HL-60 (cell line): ENCODE measurements at regions not wholly inside any gene's neighbourhood (a gene's known extent, or its start where the extent isn't known, plus 50 kb on each side); places are given as distances from the start of the nearest gene placed in this dataset.

Experiments used
- CTCF ChIP-seq: IDR thresholded peaks from one replicate; pipeline ENCODE4 v1.5.1; 2011; ENCODE audit warnings: low read length, control low read depth, inconsistent platforms; ENCODE audit not compliant: insufficient read depth
- POLR2AphosphoS5 ChIP-seq: IDR thresholded peaks from 2 replicates; pipeline ENCODE4 v1.6.1; 2012; ENCODE audit warnings: low read depth
- TF ChIP-seq, protein P1 (sequence below): IDR thresholded peaks from 2 replicates; pipeline ENCODE4 v1.6.1; 2012; ENCODE audit warnings: low read depth; ENCODE audit not compliant: insufficient replicate concordance

GRCh38 chr7:68888971-68889385 is 709.3 kb upstream of the AUTS2 start:
- TF ChIP-seq POLR2AphosphoS5 (no peak), CTCF (no peak)
- TF ChIP-seq, protein P1, sequence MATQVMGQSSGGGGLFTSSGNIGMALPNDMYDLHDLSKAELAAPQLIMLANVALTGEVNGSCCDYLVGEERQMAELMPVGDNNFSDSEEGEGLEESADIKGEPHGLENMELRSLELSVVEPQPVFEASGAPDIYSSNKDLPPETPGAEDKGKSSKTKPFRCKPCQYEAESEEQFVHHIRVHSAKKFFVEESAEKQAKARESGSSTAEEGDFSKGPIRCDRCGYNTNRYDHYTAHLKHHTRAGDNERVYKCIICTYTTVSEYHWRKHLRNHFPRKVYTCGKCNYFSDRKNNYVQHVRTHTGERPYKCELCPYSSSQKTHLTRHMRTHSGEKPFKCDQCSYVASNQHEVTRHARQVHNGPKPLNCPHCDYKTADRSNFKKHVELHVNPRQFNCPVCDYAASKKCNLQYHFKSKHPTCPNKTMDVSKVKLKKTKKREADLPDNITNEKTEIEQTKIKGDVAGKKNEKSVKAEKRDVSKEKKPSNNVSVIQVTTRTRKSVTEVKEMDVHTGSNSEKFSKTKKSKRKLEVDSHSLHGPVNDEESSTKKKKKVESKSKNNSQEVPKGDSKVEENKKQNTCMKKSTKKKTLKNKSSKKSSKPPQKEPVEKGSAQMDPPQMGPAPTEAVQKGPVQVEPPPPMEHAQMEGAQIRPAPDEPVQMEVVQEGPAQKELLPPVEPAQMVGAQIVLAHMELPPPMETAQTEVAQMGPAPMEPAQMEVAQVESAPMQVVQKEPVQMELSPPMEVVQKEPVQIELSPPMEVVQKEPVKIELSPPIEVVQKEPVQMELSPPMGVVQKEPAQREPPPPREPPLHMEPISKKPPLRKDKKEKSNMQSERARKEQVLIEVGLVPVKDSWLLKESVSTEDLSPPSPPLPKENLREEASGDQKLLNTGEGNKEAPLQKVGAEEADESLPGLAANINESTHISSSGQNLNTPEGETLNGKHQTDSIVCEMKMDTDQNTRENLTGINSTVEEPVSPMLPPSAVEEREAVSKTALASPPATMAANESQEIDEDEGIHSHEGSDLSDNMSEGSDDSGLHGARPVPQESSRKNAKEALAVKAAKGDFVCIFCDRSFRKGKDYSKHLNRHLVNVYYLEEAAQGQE: no peak
